Heart right ventricle (tissue), 16 donors: ENCODE measurements at regions not wholly inside any gene's neighbourhood (a gene's known extent, or its start where the extent isn't known, plus 50 kb on each side); places are given as distances from the start of the nearest gene placed in this dataset.
"Not testable (repeated sequence)": the region's sequence is repeated elsewhere in the genome, so short reads cannot be mapped to it uniquely, and the experiment has no call there.

ENCODE experiments used
- ATAC-seq, 8 donors: fragments of 200-7000 bp; cut with Tn5 transposase; one replicate each; pipeline ENCODE4 v1.9.1; 2020; ENCODE audit warnings: mild to moderate bottlenecking in 8 of 8, moderate library complexity in 8 of 8, moderate number of reproducible peaks in 1 of 8
- DNase-seq, 2 donors: peaks; one replicate each; pipeline ENCODE4 v3.0.0-alpha.2; 2020
- H3K27ac ChIP-seq, 10 donors: fragments of 200-600 bp; sonication (generic) in 2 of 10; one replicate each; pipeline versions ENCODE4 v1.5.0 to v1.8.0; 2020 to 2022; ENCODE audit warnings: mild to moderate bottlenecking in 3 of 10
- H3K27me3 ChIP-seq, 7 donors: fragments of 200-600 bp; one replicate each; pipeline ENCODE4 v1.8.0; 2021 to 2022; ENCODE audit warnings: mild to moderate bottlenecking in 2 of 7
- H3K36me3 ChIP-seq, 9 donors: fragments of 200-600 bp; sonication (generic) in 1 of 9; one replicate each; pipeline versions ENCODE4 v1.5.0 to v1.8.0; 2020 to 2022; ENCODE audit warnings: mild to moderate bottlenecking in 2 of 9
- H3K4me1 ChIP-seq, 9 donors: fragments of 200-600 bp; sonication (generic) in 1 of 9; one replicate each; pipeline versions ENCODE4 v1.5.0 to v1.8.0; 2020 to 2022; ENCODE audit warnings: mild to moderate bottlenecking in 4 of 9
- H3K4me3 ChIP-seq, 10 donors: fragments of 200-600 bp; sonication (generic) in 2 of 10; one replicate each; pipeline versions ENCODE4 v1.5.0 to v1.8.0; 2020 to 2022; ENCODE audit warnings: mild to moderate bottlenecking in 7 of 10, moderate library complexity in 2 of 10
- H3K9me3 ChIP-seq, 11 donors: fragments of 200-600 bp in 10 of 11; sonication (generic) in 2 of 11; one replicate each; pipeline versions ENCODE4 v1.5.0 to v1.8.0; 2013 to 2022; ENCODE audit warnings: mild to moderate bottlenecking in 2 of 11, control low read depth in 1 of 11, moderate library complexity in 1 of 11
- CTCF ChIP-seq, 9 donors: fragments of 200-600 bp; sonication (generic) in 2 of 9; IDR thresholded peaks; one replicate each; pipeline versions ENCODE4 v1.5.0 to v1.8.0; 2021 to 2022; ENCODE audit warnings: antibody characterized with exemption in 9 of 9, mild to moderate bottlenecking in 5 of 9, moderate library complexity in 1 of 9
- WGBS, 2 donors: extraction: QIAGEN DNeasy Blood & Tissue Kit; methylation state at CpG; one replicate each; pipeline ENCODE4 v1.1.7; 2013; ENCODE audit warnings: inconsistent platforms in 1 of 2; 5-methylcytosine and 5-hydroxymethylcytosine counted together
- intact Hi-C, 10 donors: fragments of 100-400 bp; cut with DNase I; formaldehyde crosslinking; loops; one replicate each; pipeline versions ENCODE4 v1.11.1 to v1.14.2; 2022
- donor health status: Arrhythmogenic right ventricular cardiomyopathy.
- donor health status: ischemic (EF 13 %, LVEDD 7.1; RV severe dilation, severe dysfunction).
- donor health status: healthy with polysubstance abuse.
- donor health status: DM: no; HTN: yes; CAD: no.
- donor health status: DM: no; HTN: no; CAD: no.
- donor health status: ischemic (EF 25% LVEDD 6.9; RV normal size, moderate dysfunction).
- donor health status: ischemic (EF 25% LVEDD 5.7; RV mildly dilated, moderate dysfunction).
- donor health status: healthy.
- donor health status: DM: yes; HTN: yes; CAD: no.
- donor health status: Ischemic cardiomyopathy.
- donor health status: ischemic (EF 35%, LVEDD 5.7; RV mildly dilated, moderate dysfunction).
- donor health status: nonischemic (EF 11% LVEDD 7.7; RV severe dilation, severe dysfunction).
- donor health status: DM: yes; HTN: yes; CAD: no.
- donor health status: PGD.
- donor health status: ischemic (EF 29% LVEDD 5.4; RV normal size, mild dysfunction).
- donor health status: nonischemic (EF 23%, LVEDD 6.1; RV moderate dilation, normal function).

- Histone ChIP-seq H3K27ac (peak overlapping the region in 1 of 10 donors; percentile 49), H3K27me3 (no peaks in the 10 kb centered on the region), H3K36me3 (no peaks in the 10 kb centered on the region), H3K4me3 (no peak overlapping the region), H3K4me1 (peaks cover 0 to 2% (median 0%) of the 10 kb centered on the region in 9 donors), H3K9me3 (no peaks in the 10 kb centered on the region)
- no peak for TF ChIP-seq CTCF (IDR thresholded peaks at IDR 0.05)
- ATAC-seq (no peak), DNase-seq (no peak)
- intact Hi-C loops, result no loop called here
- 86 to 92% methylated on average over 2 of the region's 2 CpGs for WGBS, 2 donors
Observed at GRCh38 chr11:66789097-66789890, 53.9 kb upstream of the RCE1 start.

GRCh38 chr11:66787934-66788758, 55.1 kb upstream of the RCE1 start:
- intact Hi-C loops, result no loop called here
- WGBS, 2 donors, result 81 to 88% methylated on average over 3 of the region's 3 CpGs
- peaks cover 0 to 2% (median 0%) of the 10 kb centered on the region in 9 donors for H3K4me1 ChIP-seq
- no peak for TF ChIP-seq CTCF (IDR thresholded peaks at IDR 0.05)
- H3K4me3 ChIP-seq, result no peak overlapping the region
- no peak for DNase-seq
- no peak for ATAC-seq
- no peaks in the 10 kb centered on the region for H3K9me3 ChIP-seq
- peak overlapping the region in 1 of 10 donors; percentile 49 for H3K27ac ChIP-seq
- no peaks in the 10 kb centered on the region for H3K27me3 ChIP-seq
- no peaks in the 10 kb centered on the region for H3K36me3 ChIP-seq

GRCh38 chr11:66784575-66784974, 55.6 kb upstream of the SPTBN2 start:
- Histone ChIP-seq H3K27ac (peak overlapping the region in 1 of 10 donors; percentile 32), H3K27me3 (no peaks in the 10 kb centered on the region), H3K4me1 (no peaks in the 10 kb centered on the region), H3K9me3 (no peaks in the 10 kb centered on the region), H3K36me3 (no peaks in the 10 kb centered on the region), H3K4me3 (no peak overlapping the region)
- intact Hi-C loops, result no loop called here
- ATAC-seq (no peak), DNase-seq (no peak)
- 70 to 75% methylated on average over 1 of the region's 1 CpG for WGBS, 2 donors
- TF ChIP-seq CTCF (IDR thresholded peaks at IDR 0.05), result no peak

GRCh38 chr11:66782726-66783125, 53.7 kb upstream of the SPTBN2 start:
- H3K27ac ChIP-seq, result no peak overlapping the region
- no peaks in the 10 kb centered on the region for H3K27me3 ChIP-seq
- no peaks in the 10 kb centered on the region for H3K9me3 ChIP-seq
- no peak for DNase-seq
- H3K4me3 ChIP-seq, result no peak overlapping the region
- ATAC-seq, result no peak
- H3K36me3 ChIP-seq, result no peaks in the 10 kb centered on the region
- intact Hi-C loops, result no loop called here
- no peaks in the 10 kb centered on the region for H3K4me1 ChIP-seq
- TF ChIP-seq CTCF (IDR thresholded peaks at IDR 0.05), result no peak
- 94 to 100% methylated on average over 1 of the region's 1 CpG for WGBS, 2 donors

GRCh38 chr11:66779651-66780050, 50.6 kb upstream of the SPTBN2 start:
- H3K4me3 ChIP-seq, H3K27me3 ChIP-seq, ATAC-seq, H3K27ac ChIP-seq, H3K4me1 ChIP-seq, intact Hi-C loops, H3K36me3 ChIP-seq, DNase-seq, H3K9me3 ChIP-seq: not testable (repeated sequence)
- 95% methylated on average over 4 of the region's 4 CpGs for WGBS, 2 donors
